SK-N-DZ (cell line): ENCODE measurements at regions not wholly inside any gene's neighbourhood (a gene's known extent, or its start where the extent isn't known, plus 50 kb on each side); places are given as distances from the start of the nearest gene placed in this dataset.

Experiments
- DNase-seq: peaks from one replicate; pipeline ENCODE4 v3.0.0-alpha.2; 2015; ENCODE audit warnings: low spot score

GRCh38 chr1:5478156-5478695 is 514.0 kb downstream of the NPHP4 start:
- DNase-seq: no peak

DNA sequence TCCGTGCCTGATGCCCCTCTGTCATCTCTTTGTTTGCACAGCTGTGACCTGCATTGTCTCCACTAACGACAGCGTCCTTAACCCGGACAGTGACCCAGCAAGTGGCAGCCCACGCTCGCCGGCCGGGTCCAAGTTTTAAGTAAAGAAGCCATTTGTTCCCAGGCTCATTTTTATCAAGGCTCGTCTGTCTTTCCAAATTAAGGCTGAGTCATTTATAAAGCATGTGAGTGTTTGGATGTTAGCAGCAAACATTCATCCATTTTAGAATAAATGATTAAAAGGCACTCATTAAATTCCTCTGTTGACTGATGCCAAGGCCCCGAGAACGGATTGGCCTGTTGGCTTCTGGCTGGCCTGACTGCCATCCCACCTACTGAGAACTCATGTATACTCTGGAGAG is 514.5 kb downstream of the NPHP4 start:
- no peak for DNase-seq

- DNase-seq: no peak
Observed at GRCh38 chr1:5475572-5475971, 516.7 kb downstream of the NPHP4 start.

DNA sequence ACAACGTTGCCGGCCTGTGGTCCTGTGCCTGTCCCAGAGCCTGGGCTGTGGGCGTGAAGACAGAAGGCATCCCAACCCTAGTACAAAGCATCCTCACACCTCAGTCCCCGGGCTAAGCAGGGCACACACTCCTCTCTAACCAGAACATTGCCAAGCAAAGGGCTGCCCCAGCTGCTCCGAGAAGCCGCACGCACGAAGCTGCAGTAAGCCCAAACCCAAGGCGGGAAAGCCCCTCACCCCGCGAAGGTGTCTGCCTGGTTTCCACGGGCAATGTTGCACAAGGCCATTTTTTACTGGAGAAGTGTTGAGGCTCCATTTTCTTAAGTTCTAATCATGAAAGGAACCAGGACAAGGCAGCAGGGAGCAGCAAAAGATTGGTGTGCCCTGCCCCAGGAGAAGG is 519.0 kb downstream of the NPHP4 start:
- DNase-seq: no peak

GRCh38 chr1:5466487-5466886 is 525.7 kb downstream of the NPHP4 start:
- no peak for DNase-seq

DNA sequence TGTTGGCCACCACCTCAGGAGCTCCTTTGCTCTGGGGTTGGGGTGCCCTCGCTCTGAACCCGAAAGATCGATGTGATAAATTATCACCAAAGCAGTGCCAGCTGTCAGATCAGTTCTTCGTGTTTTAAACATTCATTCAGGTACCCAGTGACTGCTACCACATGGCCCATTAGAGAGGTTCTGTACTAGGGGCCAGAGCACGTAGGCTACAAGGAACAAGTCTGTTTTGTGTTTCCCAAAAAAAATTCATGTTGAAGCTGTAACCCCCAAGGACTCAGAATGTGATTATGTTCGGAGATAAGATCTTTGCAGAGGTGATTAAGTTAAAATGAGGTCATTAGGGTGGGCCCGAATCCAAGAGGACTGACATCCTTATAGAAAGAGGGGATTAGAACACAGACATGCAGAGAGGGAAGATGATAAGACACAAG is 526.9 kb downstream of the NPHP4 start:
- DNase-seq: peak; percentile 96

DNA sequence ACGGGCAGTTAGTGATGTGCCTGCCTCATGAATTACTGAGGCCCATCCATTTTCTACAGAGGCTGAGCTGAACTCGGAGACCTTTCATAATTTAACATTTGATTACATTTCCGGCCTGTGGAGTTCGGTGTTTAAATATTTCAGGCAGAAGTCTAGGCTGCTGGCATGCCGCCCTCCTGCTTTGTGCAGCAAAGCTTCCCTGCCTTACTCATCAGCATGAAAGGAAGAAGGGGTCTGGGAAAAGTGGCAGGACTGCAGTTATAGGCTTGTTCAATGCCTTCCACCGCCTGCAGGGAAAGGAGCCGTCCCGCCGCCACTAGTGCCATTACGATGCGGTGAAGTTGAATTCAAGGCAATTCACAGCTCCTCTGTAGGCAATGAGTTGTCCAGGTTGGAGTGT is 527.9 kb downstream of the NPHP4 start:
- DNase-seq: peak; percentile 58

GRCh38 chr1:5460974-5461373 is 531.3 kb downstream of the NPHP4 start:
- DNase-seq: no peak

GRCh38 chr1:5459839-5460610 is 532.2 kb downstream of the NPHP4 start:
- DNase-seq: no peak

DNA sequence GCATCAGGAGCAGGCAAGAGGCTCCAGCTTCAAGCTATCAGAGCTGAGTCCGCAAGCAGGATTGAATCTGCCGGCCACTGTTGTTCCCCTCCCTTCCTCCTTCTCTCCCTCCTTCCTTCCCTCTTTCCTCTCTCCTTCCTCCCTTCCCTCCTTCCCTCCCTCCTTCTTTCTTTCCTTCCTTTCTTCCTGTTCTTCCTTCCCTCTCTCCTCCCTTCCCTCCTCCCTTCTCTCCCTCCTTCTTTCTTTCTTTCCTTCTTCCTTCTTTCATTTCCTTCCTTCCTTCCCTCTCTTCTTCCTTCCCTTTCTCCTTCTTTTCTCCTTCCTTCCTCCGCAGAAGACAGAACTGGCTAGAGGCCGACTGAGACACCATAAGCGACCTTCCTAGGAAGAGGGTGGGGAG is 534.0 kb downstream of the NPHP4 start:
- DNase-seq: no peak

DNA sequence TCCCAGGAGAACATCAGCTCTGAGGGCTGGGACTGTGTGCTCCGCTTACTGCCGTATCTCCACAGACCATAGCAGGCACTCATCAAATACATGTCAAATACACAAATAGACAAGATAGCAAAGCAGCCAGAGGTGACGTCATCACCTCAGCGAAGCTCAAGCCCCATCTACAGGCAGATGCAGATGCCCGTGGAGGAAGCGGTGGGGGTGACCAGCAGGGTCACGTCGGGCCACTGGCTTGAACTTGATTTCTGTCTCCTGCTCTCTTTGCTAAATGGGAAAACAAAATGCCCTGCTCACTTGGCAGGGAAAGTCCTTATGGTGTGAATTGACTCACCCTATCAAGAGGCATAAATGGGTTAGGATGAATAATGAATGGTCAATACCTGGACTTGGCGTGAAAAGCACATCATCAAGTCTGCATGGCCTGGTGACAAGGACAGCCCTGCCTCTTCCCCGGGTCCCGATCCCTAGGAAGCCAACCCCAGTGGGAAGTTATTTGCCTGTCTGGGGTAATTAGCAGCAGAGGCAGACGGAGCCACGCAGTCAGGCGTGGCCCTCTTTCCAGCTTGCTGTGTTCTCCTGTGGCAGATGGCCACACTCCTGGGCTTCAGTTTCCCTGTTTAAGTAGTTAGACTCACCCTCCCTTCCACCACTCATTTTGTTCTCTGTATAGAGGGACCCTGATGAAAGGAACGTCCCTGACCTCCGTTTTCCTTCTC is 536.0 kb downstream of the NPHP4 start:
- peak; percentile 83 for DNase-seq

- no peak for DNase-seq
Observed at GRCh38 chr1:5455651-5456050, 536.6 kb downstream of the NPHP4 start.

GRCh38 chr1:5455056-5455455 is 537.2 kb downstream of the NPHP4 start:
- DNase-seq: no peak

GRCh38 chr1:5453347-5453746 is 538.9 kb downstream of the NPHP4 start:
- DNase-seq: no peak

DNA sequence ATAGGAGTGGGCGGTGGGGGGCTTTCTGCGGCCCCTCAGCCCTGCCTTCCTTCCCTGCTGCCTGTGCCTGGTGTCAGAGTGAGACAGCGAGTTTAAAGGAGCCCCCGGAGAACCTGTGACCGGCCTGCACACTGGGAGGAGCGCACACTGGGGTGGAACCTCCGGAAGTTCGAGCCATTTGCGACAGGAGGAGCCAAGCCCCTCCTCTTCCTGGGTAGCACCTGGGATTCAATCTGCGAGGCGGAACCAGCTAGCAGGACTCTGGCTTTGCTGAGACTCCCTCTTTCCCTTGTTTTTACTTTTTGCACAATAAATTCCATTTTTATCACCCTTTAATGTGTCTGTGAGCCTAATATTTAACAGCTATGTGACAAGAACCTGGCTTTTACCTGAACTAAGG is 540.6 kb downstream of the NPHP4 start:
- DNase-seq: peak; percentile 2

- DNase-seq: no peak
Observed at GRCh38 chr1:5448486-5448885, 543.7 kb downstream of the NPHP4 start.

DNA sequence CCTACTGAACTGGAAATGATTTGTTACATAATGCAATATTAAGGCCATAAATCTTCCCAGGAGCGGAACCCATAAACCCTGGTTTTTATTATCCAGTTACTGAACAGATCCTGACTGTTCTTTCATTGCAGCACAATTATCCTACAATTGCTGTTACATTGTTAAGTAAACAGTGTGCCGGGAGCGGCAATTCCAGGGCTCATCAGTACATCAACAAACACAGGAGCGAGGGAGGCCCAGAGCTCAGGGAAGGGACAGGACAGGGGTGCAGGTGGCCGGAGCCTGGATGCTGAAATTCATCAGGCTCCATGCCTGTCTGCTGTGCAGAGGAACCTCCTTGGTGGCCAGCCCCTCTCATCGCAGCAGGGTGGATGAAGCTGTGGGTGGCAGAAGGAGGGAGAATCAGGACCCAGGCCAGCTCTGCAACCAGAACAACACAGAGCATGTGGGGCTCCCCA is 544.7 kb downstream of the NPHP4 start:
- peak; percentile 6 for DNase-seq

DNA sequence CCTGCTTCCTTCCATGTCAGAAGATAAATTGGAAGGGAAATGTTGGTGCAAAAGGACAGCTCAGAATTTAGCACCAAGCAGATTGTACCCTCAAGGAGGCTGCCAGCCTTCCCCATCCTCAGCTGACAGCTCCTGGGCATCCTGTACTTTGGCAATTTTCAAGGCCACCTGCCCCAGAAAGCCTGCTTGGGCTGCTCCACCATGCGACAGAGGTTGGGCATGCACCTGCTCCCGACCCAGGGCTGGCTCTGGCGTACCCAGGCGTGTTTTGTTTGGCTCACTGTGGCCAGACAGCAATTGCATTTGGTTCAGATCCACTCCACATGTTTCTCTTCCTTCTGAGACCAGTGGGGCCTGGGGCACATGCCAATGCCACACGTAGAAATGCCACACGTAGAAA is 547.8 kb downstream of the NPHP4 start:
- DNase-seq: no peak

DNA sequence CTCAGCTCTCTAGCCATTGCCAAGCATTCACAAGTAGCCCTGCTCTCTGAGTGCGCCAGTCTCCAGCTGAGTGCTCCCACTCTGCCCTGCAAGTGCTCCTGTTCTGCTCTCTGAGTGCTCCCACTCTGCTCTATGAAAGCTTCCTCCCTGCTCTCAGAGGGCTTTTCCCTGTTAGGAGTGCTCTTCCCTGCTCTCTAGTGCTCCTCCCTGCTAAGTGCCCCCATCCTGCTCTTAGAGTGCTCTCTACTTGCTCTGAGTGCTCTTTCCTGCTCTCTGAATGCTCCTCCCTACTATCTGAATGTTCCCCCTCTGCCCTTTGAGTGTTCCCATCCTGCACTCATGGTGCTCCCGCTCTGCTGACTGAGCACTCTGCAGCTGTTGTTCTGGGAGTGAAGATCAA is 555.4 kb downstream of the NPHP4 start:
- DNase-seq: no peak

- no peak for DNase-seq
Observed at GRCh38 chr1:5435414-5435813, 556.8 kb downstream of the NPHP4 start.

- DNase-seq: no peak
Observed at GRCh38 chr1:5432436-5432835, 559.8 kb downstream of the NPHP4 start.

GRCh38 chr1:5430911-5431697 is 561.1 kb downstream of the NPHP4 start:
- DNase-seq: peak; percentile 18
